DND-41 (cell line): ENCODE measurements at regions not wholly inside any gene's neighbourhood (a gene's known extent, or its start where the extent isn't known, plus 50 kb on each side); places are given as distances from the start of the nearest gene placed in this dataset.

Source experiments
- CTCF ChIP-seq: IDR thresholded peaks from 2 replicates; pipeline ENCODE4 v1.5.1; 2012; ENCODE audit warnings: borderline replicate concordance, low read length, moderate library complexity, mild to moderate bottlenecking; ENCODE audit not compliant: poor library complexity, severe bottlenecking; ENCODE audit errors: extremely low read depth
- EZH2 ChIP-seq: IDR thresholded peaks from 3 replicates; pipeline ENCODE4 v1.6.1; 2012; ENCODE audit warnings: borderline replicate concordance, low read depth, mild to moderate bottlenecking, moderate library complexity, low read length, inconsistent platforms; ENCODE audit not compliant: severe bottlenecking

GRCh38 chr7:45358287-45358686, 200.7 kb downstream of the RAMP3 start:
- TF ChIP-seq CTCF (no peak), EZH2 (no peak)
